Vagina (tissue), 2 donors: ENCODE measurements at regions not wholly inside any gene's neighbourhood (a gene's known extent, or its start where the extent isn't known, plus 50 kb on each side); places are given as distances from the start of the nearest gene placed in this dataset.

Experiments
- CTCF ChIP-seq, 3 experiments: fragments of 450-650 bp in 2 of 3; fragments of 200-600 bp in 1 of 3; sonication (generic) in 1 of 3; IDR thresholded peaks; one replicate each; pipeline ENCODE4 v1.5.1; 2017 to 2019; ENCODE audit warnings: antibody characterized with exemption in 3 of 3, mild to moderate bottlenecking in 2 of 3, moderate library complexity in 2 of 3
- POLR2A ChIP-seq, 2 donors: fragments of 450-650 bp; IDR thresholded peaks; one replicate each; pipeline ENCODE4 v1.6.1; 2017; ENCODE audit warnings: antibody characterized with exemption in 2 of 2, mild to moderate bottlenecking in 2 of 2, moderate library complexity in 2 of 2
- POLR2AphosphoS5 ChIP-seq, 2 donors: sonication (generic); formaldehyde crosslinking; IDR thresholded peaks; one replicate each; pipeline ENCODE4 v1.9.0; 2017; ENCODE audit warnings: antibody characterized with exemption in 2 of 2, mild to moderate bottlenecking in 2 of 2, low read depth in 1 of 2; ENCODE audit not compliant: insufficient read depth in 1 of 2

- TF ChIP-seq POLR2AphosphoS5 (IDR thresholded peaks at IDR 0.05; ENCODE audit: insufficient read depth in 1 of 2, low read depth in 1 of 2) (no peak), CTCF (IDR thresholded peaks at IDR 0.05) (no peak), POLR2A (IDR thresholded peaks at IDR 0.05) (no peak)
These were observed 155.6 kb upstream of the PITX2 start for GRCh38 chr4:110778521-110778920.
